ENCODE measurements at regions not wholly inside any gene's neighbourhood (a gene's known extent, or its start where the extent isn't known, plus 50 kb on each side); places are given as distances from the start of the nearest gene placed in this dataset.

DNA sequence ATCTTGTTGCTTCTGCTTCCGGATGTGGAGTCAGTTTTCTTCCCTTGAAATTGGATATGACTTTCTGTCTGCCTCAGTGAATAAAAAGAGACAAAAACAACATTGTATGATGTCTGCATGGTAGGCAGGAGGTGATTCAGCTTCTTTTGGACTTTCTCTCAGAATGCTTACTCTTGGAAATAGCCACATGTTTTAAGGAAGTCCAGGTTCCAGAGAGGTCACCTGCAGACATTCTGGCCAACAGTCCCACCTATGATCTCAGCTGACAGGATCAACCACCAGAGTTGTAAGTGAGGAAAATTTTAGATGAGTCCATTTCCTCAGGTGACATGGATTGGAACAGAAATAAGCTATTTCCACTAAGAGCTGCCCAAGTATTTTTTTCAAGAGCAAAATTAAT, 508.7 kb upstream of the FAM98A start:
- ATAC-seq = no peak
- no peak for DNase-seq
- intact Hi-C loops (cut with DNase I) = no loop called here

DNA sequence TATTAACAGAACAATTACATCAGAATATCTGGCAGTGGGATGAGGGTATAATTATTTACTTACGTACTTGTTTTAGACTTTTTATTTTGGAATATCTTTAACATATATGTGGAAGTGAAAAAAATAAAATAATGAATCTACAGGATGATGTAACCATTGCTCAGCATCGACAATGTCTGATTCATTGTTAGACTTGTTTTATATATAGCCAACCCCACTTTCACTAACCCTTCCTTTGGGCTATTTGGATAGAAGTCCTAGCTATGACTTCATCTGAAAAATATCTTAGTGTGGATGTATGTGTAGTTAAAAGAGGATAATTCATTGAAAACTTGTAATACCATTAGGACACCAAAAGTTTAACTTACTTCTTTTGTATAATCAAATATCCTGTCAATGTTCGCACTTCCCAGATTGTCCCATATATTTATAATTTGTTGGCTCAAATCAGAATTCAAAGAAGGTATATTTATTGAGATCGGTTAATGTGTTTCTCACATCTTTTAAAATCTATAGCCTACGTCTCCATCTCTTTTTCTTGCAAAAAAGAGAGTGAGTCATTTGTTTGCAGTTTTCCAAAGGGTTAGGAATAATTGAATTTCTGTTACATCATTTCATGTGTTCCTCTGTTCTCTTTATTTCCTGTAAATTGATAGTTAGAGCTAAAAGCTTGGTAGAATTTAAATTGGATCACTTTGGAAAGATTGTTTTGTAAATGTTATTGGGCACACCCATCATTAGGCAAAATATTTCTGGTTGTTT, 506.1 kb upstream of the FAM98A start:
- ATAC-seq = no peak
- intact Hi-C loops (cut with DNase I) = no loop called here
- DNase-seq = no peak

DNA sequence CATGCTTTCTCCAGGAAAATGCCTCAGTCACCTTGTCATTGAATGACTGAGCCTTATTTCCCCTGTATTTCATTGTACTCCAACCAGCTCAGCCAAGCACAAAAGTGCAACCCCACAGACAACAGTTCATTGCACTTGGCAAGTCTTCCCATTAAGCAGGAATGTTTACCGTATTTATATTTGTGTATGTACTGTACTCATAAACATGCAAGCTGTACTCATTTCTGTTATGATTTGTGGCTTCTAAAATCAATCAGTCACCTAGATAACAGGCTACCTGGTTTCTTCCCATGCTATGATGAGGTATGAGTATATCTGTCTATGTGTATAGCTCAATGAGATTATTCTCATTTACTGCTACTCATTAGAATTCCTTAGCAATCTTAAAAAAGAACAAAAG, 505.5 kb upstream of the FAM98A start:
- intact Hi-C loops (cut with DNase I) = no loop called here
- ATAC-seq (no peak), DNase-seq (no peak)

- ATAC-seq (no peak), DNase-seq (no peak)
- intact Hi-C loops (cut with DNase I) = no loop called here
Observed at GRCh38 chr2:34103437-34103836, 504.3 kb upstream of the FAM98A start.

DNA sequence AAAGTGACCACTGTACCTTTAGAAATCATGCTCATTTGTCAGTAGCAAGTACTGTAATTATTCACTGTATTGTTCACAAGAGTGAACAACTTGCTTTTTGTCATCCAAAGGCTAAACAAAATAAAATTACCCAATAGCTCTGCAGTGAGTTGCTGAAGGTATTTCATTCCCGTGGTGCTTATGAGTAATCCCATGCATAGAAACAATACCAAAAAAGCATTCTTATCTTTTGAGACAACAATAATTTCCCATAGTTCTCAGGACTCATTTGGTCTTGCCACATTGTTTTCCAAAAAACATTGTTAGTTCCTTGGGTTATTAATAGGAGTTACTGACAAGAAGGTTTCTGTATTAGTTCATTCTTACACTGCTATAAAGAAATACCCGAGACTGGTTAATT, 503.2 kb upstream of the FAM98A start:
- intact Hi-C loops (cut with DNase I) = no loop called here
- DNase-seq (no peak), ATAC-seq (no peak)

DNA sequence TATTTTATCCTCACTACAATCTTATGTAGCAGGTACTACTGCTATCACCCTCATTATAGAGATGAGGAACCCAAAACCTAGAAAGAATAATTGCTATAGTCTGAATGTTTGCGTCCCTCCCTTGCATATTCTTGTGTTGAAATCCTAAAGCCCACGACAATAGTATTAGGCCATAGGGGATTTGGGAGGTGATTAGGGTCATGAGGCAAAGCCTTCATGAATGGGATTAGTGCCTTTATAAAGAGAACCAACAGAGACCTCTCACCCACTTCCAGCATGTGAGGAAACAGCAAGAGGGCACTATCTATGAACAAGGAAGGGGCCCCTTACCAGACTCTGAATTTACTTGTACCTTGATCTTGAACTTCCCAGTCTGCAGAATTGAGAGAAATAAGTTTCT, 500.3 kb upstream of the FAM98A start:
- intact Hi-C loops (cut with DNase I) = loop anchor here in 1 of 2 donors (5.0 kb wide), 1 partner anchor 1308 kb away; no protein-coding TSS in a partner anchor
- ATAC-seq = no peak

DNA sequence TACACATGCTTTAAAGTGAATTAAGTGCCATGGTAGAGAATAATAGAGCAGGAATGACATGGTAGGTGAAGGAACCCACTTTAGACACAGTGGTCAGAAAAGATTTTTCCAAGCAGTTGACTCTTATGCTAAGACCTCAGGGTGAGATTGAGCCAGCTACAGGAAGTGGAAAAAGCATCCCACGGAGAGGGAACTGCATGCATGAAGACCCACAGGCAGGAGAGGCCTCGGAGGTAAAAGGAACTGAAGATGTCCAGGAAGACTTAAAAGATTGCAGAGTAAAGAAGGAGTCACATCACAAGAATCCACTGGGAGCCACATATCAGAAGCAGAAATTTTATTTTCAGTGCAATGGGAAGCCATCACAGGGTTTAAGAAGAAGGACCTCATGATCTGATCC, 499.2 kb upstream of the FAM98A start:
- intact Hi-C loops (cut with DNase I) = loop anchor here in 1 of 2 donors (5.0 kb wide), 1 partner anchor 1309 kb away; no protein-coding TSS in a partner anchor
- DNase-seq (no peak), ATAC-seq (no peak)

More for the DNA sequence above, 500.3 kb upstream of the FAM98A start:
- DNase-seq = no peak

DNA sequence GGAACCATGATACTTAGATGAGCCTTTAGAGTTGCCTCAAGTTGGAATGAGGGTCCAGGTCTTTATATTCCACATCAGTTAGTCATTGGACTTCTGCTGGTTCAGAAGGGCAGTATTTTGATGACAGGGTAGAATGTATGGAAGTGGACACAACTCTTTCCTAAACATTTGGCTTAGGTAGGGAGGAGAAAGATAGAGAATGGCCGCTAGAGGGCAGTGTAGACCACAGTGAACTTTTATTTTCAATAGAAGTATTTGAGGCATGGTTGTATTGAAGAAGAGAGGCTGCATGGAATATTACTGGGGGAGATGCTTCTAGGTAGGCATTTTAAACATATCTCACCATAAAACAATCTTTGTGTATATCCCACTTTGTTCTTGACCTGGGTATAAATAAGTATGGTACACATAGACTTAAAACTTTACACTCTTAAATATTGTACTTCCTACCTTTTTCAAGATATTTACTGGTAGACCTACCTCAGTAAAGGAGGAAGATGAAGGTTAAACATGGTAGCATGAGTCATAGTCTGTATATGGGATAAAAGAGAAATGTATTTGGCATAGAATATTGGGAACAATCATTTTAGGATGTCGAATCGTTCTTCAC, 497.6 kb upstream of the FAM98A start:
- DNase-seq (peak; percentile 37), ATAC-seq (peak; percentile 41 to 44)
- intact Hi-C loops (cut with DNase I) = loop anchor here in 1 of 2 donors (5.0 kb wide), 1 partner anchor 1311 kb away; no protein-coding TSS in a partner anchor

GRCh38 chr2:34093790-34094189, 494.7 kb upstream of the FAM98A start:
- intact Hi-C loops (cut with DNase I) = no loop called here

DNA sequence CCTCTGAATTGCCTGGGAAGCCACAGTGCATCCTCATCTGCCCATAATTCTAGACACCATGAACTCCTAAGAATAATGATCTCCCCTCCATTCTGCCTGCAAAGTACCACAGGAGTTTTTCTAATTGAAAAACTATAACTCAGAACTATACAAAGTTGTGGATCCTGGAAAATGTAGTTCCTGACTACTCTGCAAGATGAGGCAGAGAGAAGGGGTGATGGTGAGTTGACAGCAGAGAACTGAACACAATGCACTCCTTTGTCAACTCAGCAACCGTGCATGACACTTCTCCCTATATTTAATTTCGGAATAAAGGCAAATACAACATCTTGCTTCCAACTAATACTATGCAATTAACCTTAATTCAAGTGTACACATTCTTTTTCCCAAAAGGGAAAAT, 471.1 kb upstream of the FAM98A start:
- no peak for ATAC-seq
- intact Hi-C loops (cut with DNase I) = no loop called here
- DNase-seq = no peak

More at GRCh38 chr2:34093790-34094189, 494.7 kb upstream of the FAM98A start:
- DNase-seq (no peak), ATAC-seq (no peak)

- no peak for DNase-seq
- intact Hi-C loops (cut with DNase I) = no loop called here
- ATAC-seq = no peak
Observed at GRCh38 chr2:34069604-34070003, 470.5 kb upstream of the FAM98A start.

DNA sequence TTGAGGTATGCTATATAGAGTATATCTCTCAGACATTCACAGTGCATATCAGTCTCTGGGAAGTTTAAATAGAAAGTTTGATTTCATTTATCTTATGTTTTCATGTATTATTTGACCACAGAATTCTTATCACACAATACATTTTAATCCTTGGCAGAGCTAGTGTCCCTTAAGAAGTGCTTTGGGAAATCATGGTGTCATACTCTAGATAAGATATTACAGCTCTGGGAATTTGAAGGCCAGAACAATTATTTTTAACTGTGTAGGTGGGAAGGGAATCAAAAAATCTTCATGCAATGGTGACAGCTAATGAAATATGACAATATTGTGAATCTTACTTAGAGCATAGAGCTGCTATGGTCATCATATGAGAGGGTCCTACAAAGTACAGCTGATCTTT, 451.3 kb upstream of the FAM98A start:
- ATAC-seq (peak in 1 of 2 donors; percentile 51), DNase-seq (no peak)
- intact Hi-C loops (cut with DNase I) = no loop called here

DNA sequence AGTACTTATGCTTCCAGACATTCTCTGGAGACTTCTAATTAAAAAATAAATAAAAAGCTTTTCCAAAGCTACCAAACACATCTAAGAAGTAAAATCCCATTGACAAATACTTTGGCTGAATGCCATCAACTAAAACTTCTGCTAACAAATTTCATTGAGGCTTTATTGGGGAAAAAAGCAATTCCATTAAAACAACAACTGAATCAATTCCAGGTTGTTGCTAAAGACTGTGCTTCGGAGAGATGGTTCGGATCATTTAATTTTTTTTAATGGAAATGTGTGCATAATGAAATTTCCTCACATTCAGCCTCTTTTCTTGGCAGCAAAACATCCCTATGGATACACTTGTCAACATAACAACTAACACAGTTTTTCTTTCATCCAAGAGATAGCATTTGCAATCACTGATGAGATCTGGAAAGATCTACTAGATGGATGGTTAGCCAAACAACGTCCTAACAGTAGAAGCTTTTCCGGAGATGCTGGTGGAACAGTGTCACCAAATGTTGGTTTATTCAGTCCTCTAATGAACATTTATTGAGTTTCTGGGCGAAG, 446.1 kb upstream of the FAM98A start:
- ATAC-seq = no peak
- intact Hi-C loops (cut with DNase I) = no loop called here
- DNase-seq = no peak

- DNase-seq (no peak), ATAC-seq (no peak)
- intact Hi-C loops (cut with DNase I) = no loop called here
Observed at GRCh38 chr2:34037886-34038285, 438.8 kb upstream of the FAM98A start.

- DNase-seq (no peak), ATAC-seq (no peak)
- intact Hi-C loops (cut with DNase I) = no loop called here
Observed at GRCh38 chr2:34037157-34037556, 438.1 kb upstream of the FAM98A start.

GRCh38 chr2:34031097-34031496, 432.0 kb upstream of the FAM98A start:
- peak in 1 of 2 donors; percentile 54 for ATAC-seq
- intact Hi-C loops (cut with DNase I) = no loop called here

GRCh38 chr2:34030273-34030672, 431.2 kb upstream of the FAM98A start:
- DNase-seq (no peak), ATAC-seq (no peak)
- intact Hi-C loops (cut with DNase I) = no loop called here

More at GRCh38 chr2:34031097-34031496, 432.0 kb upstream of the FAM98A start:
- DNase-seq = no peak

DNA sequence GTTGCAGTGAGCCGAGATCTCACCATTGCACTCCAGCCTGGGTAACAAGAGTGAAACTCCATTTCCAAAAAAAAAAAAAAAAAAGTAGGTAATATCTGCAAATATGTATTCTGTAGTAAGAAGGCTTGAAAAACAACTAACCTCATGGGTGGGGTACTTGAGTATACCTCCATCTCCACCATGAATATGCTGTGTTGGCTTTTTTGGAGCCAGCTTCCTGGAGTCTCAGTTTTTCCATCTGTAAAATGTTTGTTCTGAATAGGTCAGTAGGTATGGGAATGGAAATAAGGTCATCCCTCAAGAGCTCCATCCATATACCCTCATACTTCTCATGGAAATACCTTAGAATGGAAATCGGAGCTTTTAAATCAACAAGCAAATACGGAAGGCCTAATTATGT, 430.0 kb upstream of the FAM98A start:
- intact Hi-C loops (cut with DNase I) = no loop called here
- ATAC-seq = no peak
- no peak for DNase-seq

DNA sequence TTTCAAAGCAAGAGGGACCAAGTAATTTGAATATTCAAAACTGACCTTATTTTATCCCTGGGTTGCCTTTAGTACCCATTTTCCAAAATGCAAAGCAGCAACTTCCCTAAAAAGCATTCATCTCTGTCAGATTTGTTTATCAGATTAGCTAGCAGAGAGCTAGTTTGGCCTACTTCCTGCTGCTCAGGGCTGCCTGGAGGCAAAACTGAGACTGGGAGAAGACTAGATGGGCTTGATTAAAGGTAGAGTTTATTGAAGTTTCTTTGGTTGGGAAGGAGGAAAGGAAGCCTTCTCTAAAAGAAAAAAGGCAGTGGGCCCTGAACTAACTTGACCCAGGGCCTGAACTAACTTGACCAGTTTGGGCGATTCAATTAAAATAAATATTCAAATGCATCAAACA, 426.1 kb upstream of the FAM98A start:
- DNase-seq = no peak
- intact Hi-C loops (cut with DNase I) = no loop called here
- ATAC-seq = no peak

- DNase-seq = peak; percentile 50
- ATAC-seq = peak in 1 of 2 donors; percentile 67
- intact Hi-C loops (cut with DNase I) = loop anchor here in 1 of 2 donors (5.0 kb wide), 1 partner anchor 1394 kb away; no protein-coding TSS in a partner anchor
Observed at GRCh38 chr2:34012715-34013302, 413.7 kb upstream of the FAM98A start.
